Mesodermal cell (in vitro differentiated cells): ENCODE measurements at regions not wholly inside any gene's neighbourhood (a gene's known extent, or its start where the extent isn't known, plus 50 kb on each side); places are given as distances from the start of the nearest gene placed in this dataset.

Source experiments
- H3K27ac ChIP-seq: 2 replicates; pipeline ENCODE4 v1.7.0; 2013; ENCODE audit warnings: mild to moderate bottlenecking, low read depth, low read length, moderate library complexity; ENCODE audit not compliant: severe bottlenecking
- H3K36me3 ChIP-seq: 2 replicates; pipeline ENCODE4 v1.7.1; 2013; ENCODE audit warnings: mild to moderate bottlenecking, low read length, moderate library complexity; ENCODE audit not compliant: control insufficient read depth, insufficient read depth
- H3K4me1 ChIP-seq: one replicate; pipeline ENCODE4 v1.7.1; 2013; ENCODE audit warnings: mild to moderate bottlenecking, low read length; ENCODE audit not compliant: insufficient read depth, control insufficient read depth, poor library complexity, severe bottlenecking
- H3K4me3 ChIP-seq: 2 replicates; pipeline ENCODE4 v1.7.0; 2013; ENCODE audit warnings: low read length, control low read depth, mild to moderate bottlenecking; ENCODE audit not compliant: insufficient read depth, poor library complexity, severe bottlenecking; ENCODE audit errors: extremely low read depth
- H3K9me3 ChIP-seq: 2 replicates; pipeline ENCODE4 v1.7.1; 2013; ENCODE audit warnings: mild to moderate bottlenecking, low read length, moderate library complexity; ENCODE audit not compliant: control insufficient read depth
- WGBS, 2 experiments: methylation state at CpG; one replicate each; pipeline ENCODE4 v1.1.5; 2013; ENCODE audit warnings: missing lambda C conversion rate in 2 of 2; ENCODE audit not compliant: insufficient coverage in 2 of 2; 5-methylcytosine and 5-hydroxymethylcytosine counted together

GRCh38 chr7:25851332-25852210 is 300.4 kb upstream of the NFE2L3 start:
- Histone ChIP-seq H3K27ac (peak overlapping the region; percentile 82), H3K4me3 (peak overlapping the region; percentile 38), H3K9me3 (no peaks in the 10 kb centered on the region), H3K4me1 (peaks cover 69% of the 10 kb centered on the region), H3K36me3 (no peaks in the 10 kb centered on the region)
- WGBS, 2 experiments: 46 to 54% methylated on average over 24 to 27 of the region's 33 CpGs

GRCh38 chr7:25852211-25852938 is 299.6 kb upstream of the NFE2L3 start:
- Histone ChIP-seq H3K36me3 (no peaks in the 10 kb centered on the region), H3K27ac (peak overlapping the region; percentile 82), H3K4me3 (peak overlapping the region; percentile 38), H3K9me3 (no peaks in the 10 kb centered on the region), H3K4me1 (peaks cover 61% of the 10 kb centered on the region)
- WGBS, 2 experiments: 2 to 5% methylated on average over 44 to 50 of the region's 70 CpGs

GRCh38 chr7:25852939-25853271 is 299.1 kb upstream of the NFE2L3 start:
- Histone ChIP-seq H3K36me3 (no peaks in the 10 kb centered on the region), H3K4me1 (peaks cover 56% of the 10 kb centered on the region), H3K27ac (peak overlapping the region; percentile 82), H3K4me3 (peak overlapping the region; percentile 38), H3K9me3 (no peaks in the 10 kb centered on the region)
- 2 to 20% methylated on average over 5 to 12 of the region's 16 CpGs for WGBS, 2 experiments

GRCh38 chr7:25853314-25853713 is 298.7 kb upstream of the NFE2L3 start:
- Histone ChIP-seq H3K4me1 (peaks cover 56% of the 10 kb centered on the region), H3K9me3 (no peaks in the 10 kb centered on the region), H3K36me3 (no peaks in the 10 kb centered on the region), H3K27ac (no peak overlapping the region), H3K4me3 (no peak overlapping the region)
- 60 to 80% methylated on average over 2 to 3 of the region's 7 CpGs for WGBS, 2 experiments

GRCh38 chr7:25854059-25854458 is 297.9 kb upstream of the NFE2L3 start:
- H3K27ac ChIP-seq: peak overlapping the region; percentile 88
- WGBS, 2 experiments: 9 to 25% methylated on average over 10 to 12 of the region's 14 CpGs
- no peaks in the 10 kb centered on the region for H3K9me3 ChIP-seq
- peaks cover 55% of the 10 kb centered on the region for H3K4me1 ChIP-seq
- no peak overlapping the region for H3K4me3 ChIP-seq
- H3K36me3 ChIP-seq: no peaks in the 10 kb centered on the region

GRCh38 chr7:25854608-25855497 is 297.1 kb upstream of the NFE2L3 start:
- Histone ChIP-seq H3K36me3 (no peaks in the 10 kb centered on the region), H3K9me3 (no peaks in the 10 kb centered on the region), H3K4me3 (peak overlapping the region; percentile 54), H3K4me1 (peaks cover 47% of the 10 kb centered on the region), H3K27ac (peak overlapping the region; percentile 88)
- 2 to 4% methylated on average over 7 to 12 of the region's 20 CpGs for WGBS, 2 experiments

GRCh38 chr7:25855854-25856782 is 295.9 kb upstream of the NFE2L3 start:
- no peaks in the 10 kb centered on the region for H3K9me3 ChIP-seq
- H3K4me1 ChIP-seq: peaks cover 35% of the 10 kb centered on the region
- no peaks in the 10 kb centered on the region for H3K36me3 ChIP-seq
- WGBS, 2 experiments: 0 to 3% methylated on average over 10 to 17 of the region's 22 CpGs
- H3K27ac ChIP-seq: peak overlapping the region; percentile 97
- H3K4me3 ChIP-seq: peak overlapping the region; percentile 54

- peak overlapping the region; percentile 97 for H3K27ac ChIP-seq
Observed at GRCh38 chr7:25857376-25858067, 294.5 kb upstream of the NFE2L3 start.

GRCh38 chr7:25858200-25858524 is 293.8 kb upstream of the NFE2L3 start:
- H3K27ac ChIP-seq: peak overlapping the region; percentile 97

More at GRCh38 chr7:25857376-25858067, 294.5 kb upstream of the NFE2L3 start:
- no peaks in the 10 kb centered on the region for H3K36me3 ChIP-seq
- peak overlapping the region; percentile 54 for H3K4me3 ChIP-seq
- peaks cover 27% of the 10 kb centered on the region for H3K4me1 ChIP-seq
- WGBS, 2 experiments: 3 to 17% methylated on average over 6 to 10 of the region's 21 CpGs
- no peaks in the 10 kb centered on the region for H3K9me3 ChIP-seq

More at GRCh38 chr7:25858200-25858524, 293.8 kb upstream of the NFE2L3 start:
- H3K4me1 ChIP-seq: peaks cover 25% of the 10 kb centered on the region
- 53 to 57% methylated on average over 6 to 8 of the region's 9 CpGs for WGBS, 2 experiments
- peak overlapping the region; percentile 54 for H3K4me3 ChIP-seq
- H3K36me3 ChIP-seq: no peaks in the 10 kb centered on the region
- H3K9me3 ChIP-seq: no peaks in the 10 kb centered on the region
